Esophagus muscularis mucosa (tissue), 3 donors: ENCODE measurements at regions not wholly inside any gene's neighbourhood (a gene's known extent, or its start where the extent isn't known, plus 50 kb on each side); places are given as distances from the start of the nearest gene placed in this dataset.

ENCODE experiments used
- POLR2A ChIP-seq: fragments of 450-650 bp; IDR thresholded peaks from one replicate; pipeline ENCODE4 v1.6.1; 2017; ENCODE audit warnings: antibody characterized with exemption, moderate library complexity, mild to moderate bottlenecking, low read depth
- POLR2AphosphoS5 ChIP-seq, 2 donors: sonication (generic); formaldehyde crosslinking; IDR thresholded peaks; one replicate each; pipeline ENCODE4 v1.6.1; 2017; ENCODE audit warnings: antibody characterized with exemption in 2 of 2
- TF ChIP-seq, protein P1 (sequence below), 3 experiments: fragments of 200-600 bp in 2 of 3; fragments of 450-650 bp in 1 of 3; sonication (generic) in 2 of 3; IDR thresholded peaks; one replicate each; pipeline ENCODE4 v1.5.1; 2017 to 2019; ENCODE audit warnings: antibody characterized with exemption in 3 of 3, mild to moderate bottlenecking in 2 of 3, moderate library complexity in 1 of 3

GRCh38 chr7:46239846-46240245 lies 318.8 kb upstream of the IGFBP3 start:
- TF ChIP-seq, protein P1, sequence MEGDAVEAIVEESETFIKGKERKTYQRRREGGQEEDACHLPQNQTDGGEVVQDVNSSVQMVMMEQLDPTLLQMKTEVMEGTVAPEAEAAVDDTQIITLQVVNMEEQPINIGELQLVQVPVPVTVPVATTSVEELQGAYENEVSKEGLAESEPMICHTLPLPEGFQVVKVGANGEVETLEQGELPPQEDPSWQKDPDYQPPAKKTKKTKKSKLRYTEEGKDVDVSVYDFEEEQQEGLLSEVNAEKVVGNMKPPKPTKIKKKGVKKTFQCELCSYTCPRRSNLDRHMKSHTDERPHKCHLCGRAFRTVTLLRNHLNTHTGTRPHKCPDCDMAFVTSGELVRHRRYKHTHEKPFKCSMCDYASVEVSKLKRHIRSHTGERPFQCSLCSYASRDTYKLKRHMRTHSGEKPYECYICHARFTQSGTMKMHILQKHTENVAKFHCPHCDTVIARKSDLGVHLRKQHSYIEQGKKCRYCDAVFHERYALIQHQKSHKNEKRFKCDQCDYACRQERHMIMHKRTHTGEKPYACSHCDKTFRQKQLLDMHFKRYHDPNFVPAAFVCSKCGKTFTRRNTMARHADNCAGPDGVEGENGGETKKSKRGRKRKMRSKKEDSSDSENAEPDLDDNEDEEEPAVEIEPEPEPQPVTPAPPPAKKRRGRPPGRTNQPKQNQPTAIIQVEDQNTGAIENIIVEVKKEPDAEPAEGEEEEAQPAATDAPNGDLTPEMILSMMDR (IDR thresholded peaks at IDR 0.05): no peak
- TF ChIP-seq POLR2A (no peak), POLR2AphosphoS5 (IDR thresholded peaks at IDR 0.05) (no peak)
